Glomerular visceral epithelial cell (primary cell): ENCODE measurements at regions not wholly inside any gene's neighbourhood (a gene's known extent, or its start where the extent isn't known, plus 50 kb on each side); places are given as distances from the start of the nearest gene placed in this dataset.

Source experiments
- DNase-seq: peaks from one replicate; pipeline ENCODE4 v3.0.0-alpha.2; 2016; ENCODE audit errors: extremely low spot score

- peak; percentile 87 for DNase-seq
Observed at GRCh38 chr2:167509586-167509985, 621.3 kb downstream of the XIRP2 start.

- DNase-seq = no peak
Observed at GRCh38 chr2:167508709-167509108, 620.4 kb downstream of the XIRP2 start.

GRCh38 chr2:167506395-167506794 is 618.1 kb downstream of the XIRP2 start:
- peak; percentile 23 for DNase-seq

- no peak for DNase-seq
Observed at GRCh38 chr2:167504695-167505094, 616.4 kb downstream of the XIRP2 start.

- DNase-seq = no peak
Observed at GRCh38 chr2:167504061-167504460, 615.8 kb downstream of the XIRP2 start.

- DNase-seq = no peak
Observed at GRCh38 chr2:167501618-167502017, 613.3 kb downstream of the XIRP2 start.

GRCh38 chr2:167493862-167494261 is 605.6 kb downstream of the XIRP2 start:
- no peak for DNase-seq

- no peak for DNase-seq
Observed at GRCh38 chr2:167492486-167492885, 604.2 kb downstream of the XIRP2 start.

- DNase-seq = no peak
Observed at GRCh38 chr2:167491788-167492187, 603.5 kb downstream of the XIRP2 start.

- DNase-seq = no peak
Observed at GRCh38 chr2:167490455-167490854, 602.2 kb downstream of the XIRP2 start.

GRCh38 chr2:167489325-167489724 is 601.0 kb downstream of the XIRP2 start:
- no peak for DNase-seq

GRCh38 chr2:167487728-167488127 is 599.4 kb downstream of the XIRP2 start:
- DNase-seq = no peak

GRCh38 chr2:167484875-167485274 is 596.6 kb downstream of the XIRP2 start:
- DNase-seq = no peak

- DNase-seq = no peak
Observed at GRCh38 chr2:167480986-167481309, 592.7 kb downstream of the XIRP2 start.

GRCh38 chr2:167480232-167480985 is 592.1 kb downstream of the XIRP2 start:
- no peak for DNase-seq

GRCh38 chr2:167478196-167478595 is 589.9 kb downstream of the XIRP2 start:
- no peak for DNase-seq

- no peak for DNase-seq
Observed at GRCh38 chr2:167475791-167476190, 587.5 kb downstream of the XIRP2 start.

GRCh38 chr2:167471734-167472133 is 583.5 kb downstream of the XIRP2 start:
- no peak for DNase-seq

- no peak for DNase-seq
Observed at GRCh38 chr2:167471332-167471731, 583.1 kb downstream of the XIRP2 start.

GRCh38 chr2:167462379-167462778 is 574.1 kb downstream of the XIRP2 start:
- DNase-seq = no peak

- no peak for DNase-seq
Observed at GRCh38 chr2:167454036-167454435, 565.8 kb downstream of the XIRP2 start.

- no peak for DNase-seq
Observed at GRCh38 chr2:167451496-167452289, 563.4 kb downstream of the XIRP2 start.

GRCh38 chr2:167450364-167450763 is 562.1 kb downstream of the XIRP2 start:
- no peak for DNase-seq
